ENCODE measurements at regions not wholly inside any gene's neighbourhood (a gene's known extent, or its start where the extent isn't known, plus 50 kb on each side); places are given as distances from the start of the nearest gene placed in this dataset.

GRCh38 chr21:36532769-36533467 lies 53.0 kb upstream of the CLDN14 start:
- DNase-seq (ENCODE audit: low spot score) = no peak

- DNase-seq (ENCODE audit: low spot score) = no peak
Measured at GRCh38 chr21:36533468-36533848, 53.5 kb upstream of the CLDN14 start.

- no peak for DNase-seq (ENCODE audit: low spot score)
Measured at GRCh38 chr21:36534656-36535055, 54.7 kb upstream of the CLDN14 start.

- DNase-seq (ENCODE audit: low spot score) = no peak
Measured at GRCh38 chr21:36535618-36536241, 55.8 kb upstream of the CLDN14 start.

GRCh38 chr21:36538761-36539160 lies 58.8 kb upstream of the CLDN14 start:
- no peak for DNase-seq (ENCODE audit: low spot score)

- no peak for DNase-seq (ENCODE audit: low spot score)
Measured at GRCh38 chr21:36539434-36540150, 59.7 kb upstream of the CLDN14 start.

- DNase-seq (ENCODE audit: low spot score) = no peak
Measured at GRCh38 chr21:36540700-36541099, 60.8 kb upstream of the CLDN14 start.

GRCh38 chr21:36541721-36542139 lies 61.8 kb upstream of the CLDN14 start:
- no peak for DNase-seq (ENCODE audit: low spot score)

- DNase-seq (ENCODE audit: low spot score) = no peak
Measured at GRCh38 chr21:36542312-36543101, 62.6 kb upstream of the CLDN14 start.

GRCh38 chr21:36543924-36544323 lies 64.0 kb upstream of the CLDN14 start:
- no peak for DNase-seq (ENCODE audit: low spot score)

GRCh38 chr21:36544545-36544944 lies 64.6 kb upstream of the CLDN14 start:
- no peak for DNase-seq (ENCODE audit: low spot score)

GRCh38 chr21:36545776-36546511 lies 66.0 kb upstream of the CLDN14 start:
- DNase-seq (ENCODE audit: low spot score) = no peak

- DNase-seq (ENCODE audit: low spot score) = no peak
Measured at GRCh38 chr21:36547464-36547863, 67.5 kb upstream of the CLDN14 start.

GRCh38 chr21:36548866-36549265 lies 68.9 kb upstream of the CLDN14 start:
- DNase-seq (ENCODE audit: low spot score) = no peak

GRCh38 chr21:36549470-36549869 lies 69.5 kb upstream of the CLDN14 start:
- no peak for DNase-seq (ENCODE audit: low spot score)

- no peak for DNase-seq (ENCODE audit: low spot score)
Measured at GRCh38 chr21:36550761-36551160, 70.8 kb upstream of the CLDN14 start.

- DNase-seq (ENCODE audit: low spot score) = no peak
Measured at GRCh38 chr21:36551321-36551720, 71.4 kb upstream of the CLDN14 start.

- no peak for DNase-seq (ENCODE audit: low spot score)
Measured at GRCh38 chr21:36551731-36552433, 72.0 kb upstream of the CLDN14 start.

GRCh38 chr21:36552434-36552785 lies 72.5 kb upstream of the CLDN14 start:
- no peak for DNase-seq (ENCODE audit: low spot score)

- DNase-seq (ENCODE audit: low spot score) = no peak
Measured at GRCh38 chr21:36553406-36553805, 73.5 kb upstream of the CLDN14 start.

Measured in D341Med (cell line).